Neural cell (in vitro differentiated cells): ENCODE measurements at regions not wholly inside any gene's neighbourhood (a gene's known extent, or its start where the extent isn't known, plus 50 kb on each side); places are given as distances from the start of the nearest gene placed in this dataset.

Experiments
- H2AFZ ChIP-seq: fragments of 200-600, 300-800 bp; sonication (generic), shearing (Covaris generic); 2 replicates; pipeline ENCODE4 v1.6.0; 2014; ENCODE audit warnings: low read depth, mild to moderate bottlenecking, antibody characterized with exemption, low read length, moderate library complexity
- H3F3A ChIP-seq: fragments of 200-600 bp; shearing (Covaris generic); 2 replicates; pipeline ENCODE4 v1.6.1; 2016; ENCODE audit warnings: mild to moderate bottlenecking, moderate library complexity, mixed read lengths, antibody characterized with exemption, low read length; ENCODE audit not compliant: insufficient read depth, poor library complexity, severe bottlenecking
- H3K27ac ChIP-seq: fragments of 200-600, 300-800 bp; sonication (generic), shearing (Covaris generic); 2 replicates; pipeline ENCODE4 v1.5.1; 2014; ENCODE audit warnings: mild to moderate bottlenecking, low read length, moderate library complexity
- H3K27me3 ChIP-seq: fragments of 300-800, 200-600 bp; sonication (generic), shearing (Covaris generic); 2 replicates; pipeline ENCODE4 v1.6.0; 2014; ENCODE audit warnings: mild to moderate bottlenecking, low read depth, low read length, moderate library complexity; ENCODE audit not compliant: insufficient read depth
- H3K36me3 ChIP-seq: fragments of 300-800, 200-600 bp; sonication (generic), shearing (Covaris generic); 2 replicates; pipeline ENCODE4 v1.5.1; 2014; ENCODE audit warnings: mild to moderate bottlenecking, antibody characterized with exemption, low read length, moderate library complexity; ENCODE audit not compliant: insufficient read depth
- H3K4me2 ChIP-seq: fragments of 300-800, 200-600 bp; sonication (generic), shearing (Covaris generic); 2 replicates; pipeline ENCODE4 v1.6.0; 2014; ENCODE audit warnings: mild to moderate bottlenecking, low read length
- H3K4me3 ChIP-seq: fragments of 300-800, 200-600 bp; sonication (generic), shearing (Covaris generic); 2 replicates; pipeline ENCODE4 v1.5.1; 2014; ENCODE audit warnings: mild to moderate bottlenecking, low read length, moderate library complexity
- H3K79me2 ChIP-seq: fragments of 200-600 bp; shearing (Covaris generic); replicated peaks from 2 replicates; pipeline ENCODE4 v1.6.0; 2014; ENCODE audit warnings: mild to moderate bottlenecking, low read length, moderate library complexity; ENCODE audit not compliant: insufficient read depth
- H3K9ac ChIP-seq: fragments of 300-800, 200-600 bp; sonication (generic), shearing (Covaris generic); 2 replicates; pipeline ENCODE4 v1.6.1; 2016; ENCODE audit warnings: mild to moderate bottlenecking, low read length, mixed read lengths
- H3K9me2 ChIP-seq: fragments of 200-600 bp; shearing (Covaris generic); 2 replicates; pipeline ENCODE4 v1.6.1; 2016; ENCODE audit warnings: mild to moderate bottlenecking, low read length, mixed read lengths; ENCODE audit not compliant: insufficient read depth
- H3K9me3 ChIP-seq: fragments of 200-600, 300-800 bp; sonication (generic), shearing (Covaris generic); 2 replicates; pipeline ENCODE4 v1.6.1; 2016; ENCODE audit warnings: mild to moderate bottlenecking, mixed run types, low read length, moderate library complexity, mixed read lengths
- H4K20me1 ChIP-seq: fragments of 200-600 bp; shearing (Covaris generic); 2 replicates; pipeline ENCODE4 v1.6.1; 2016; ENCODE audit warnings: mild to moderate bottlenecking, mixed run types; ENCODE audit not compliant: insufficient read depth
- EP300 ChIP-seq: fragments of 450-650 bp; conservative IDR thresholded peaks from 2 replicates; pipeline ENCODE4 v1.6.1; 2014; ENCODE audit warnings: antibody characterized with exemption, mild to moderate bottlenecking, moderate library complexity; ENCODE audit not compliant: poor library complexity, severe bottlenecking
- EZH2 ChIP-seq: fragments of 200-600, 300-800 bp; shearing (Covaris generic), sonication (generic); IDR thresholded peaks from 2 replicates; pipeline ENCODE4 v1.6.1; 2014; ENCODE audit warnings: antibody characterized with exemption, low read length, borderline replicate concordance, mild to moderate bottlenecking; ENCODE audit not compliant: insufficient read depth, poor library complexity, severe bottlenecking
- POLR2AphosphoS5 ChIP-seq: IDR thresholded peaks from 2 replicates; pipeline ENCODE4 v1.6.1; 2012
- RAD21 ChIP-seq: fragments of 450-650 bp; conservative IDR thresholded peaks from 2 replicates; pipeline ENCODE4 v1.6.1; 2014; ENCODE audit warnings: antibody characterized with exemption, mild to moderate bottlenecking, moderate library complexity
- SMC3 ChIP-seq: fragments of 450-650 bp; conservative IDR thresholded peaks from 2 replicates; pipeline ENCODE4 v1.6.1; 2014; ENCODE audit warnings: antibody characterized with exemption, mild to moderate bottlenecking, moderate library complexity; ENCODE audit not compliant: poor library complexity
- TAF1 ChIP-seq: IDR thresholded peaks from 2 replicates; pipeline ENCODE4 v1.6.1; 2012; ENCODE audit warnings: low read depth
- TF ChIP-seq, protein P1 (sequence below): IDR thresholded peaks from 2 replicates; pipeline ENCODE4 v1.6.1; 2012; ENCODE audit warnings: borderline replicate concordance
- TF ChIP-seq, protein P2 (sequence below): fragments of 450-650 bp; IDR thresholded peaks from 2 replicates; pipeline ENCODE4 v1.5.1; 2014; ENCODE audit warnings: antibody characterized with exemption, mild to moderate bottlenecking, moderate library complexity; ENCODE audit not compliant: poor library complexity, severe bottlenecking

DNA sequence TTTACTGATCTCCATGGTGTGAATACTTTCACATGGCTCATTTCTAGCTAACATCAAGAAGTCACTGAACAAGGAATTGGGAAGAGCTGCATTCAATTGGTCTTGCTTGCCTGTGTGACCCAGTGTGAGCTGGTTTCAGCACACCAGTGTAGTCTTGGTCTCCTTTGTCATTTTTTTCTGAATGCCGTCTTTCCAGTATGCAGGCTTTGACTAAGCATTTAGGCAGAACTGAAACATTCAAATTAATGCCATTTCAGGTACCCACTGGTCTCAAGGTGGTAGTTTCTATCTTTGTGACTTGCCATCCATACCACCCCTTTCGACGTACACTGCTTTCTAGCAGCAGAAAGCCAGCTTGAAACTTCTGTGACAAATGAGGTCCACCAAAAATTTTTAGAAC lies 550.5 kb upstream of the BOD1L1 start:
- H3K9me2 ChIP-seq: no peaks in the 10 kb centered on the region
- H3K27ac ChIP-seq: no peak overlapping the region
- no peak for TF ChIP-seq SMC3
- no peak for TF ChIP-seq TAF1
- TF ChIP-seq, protein P1, sequence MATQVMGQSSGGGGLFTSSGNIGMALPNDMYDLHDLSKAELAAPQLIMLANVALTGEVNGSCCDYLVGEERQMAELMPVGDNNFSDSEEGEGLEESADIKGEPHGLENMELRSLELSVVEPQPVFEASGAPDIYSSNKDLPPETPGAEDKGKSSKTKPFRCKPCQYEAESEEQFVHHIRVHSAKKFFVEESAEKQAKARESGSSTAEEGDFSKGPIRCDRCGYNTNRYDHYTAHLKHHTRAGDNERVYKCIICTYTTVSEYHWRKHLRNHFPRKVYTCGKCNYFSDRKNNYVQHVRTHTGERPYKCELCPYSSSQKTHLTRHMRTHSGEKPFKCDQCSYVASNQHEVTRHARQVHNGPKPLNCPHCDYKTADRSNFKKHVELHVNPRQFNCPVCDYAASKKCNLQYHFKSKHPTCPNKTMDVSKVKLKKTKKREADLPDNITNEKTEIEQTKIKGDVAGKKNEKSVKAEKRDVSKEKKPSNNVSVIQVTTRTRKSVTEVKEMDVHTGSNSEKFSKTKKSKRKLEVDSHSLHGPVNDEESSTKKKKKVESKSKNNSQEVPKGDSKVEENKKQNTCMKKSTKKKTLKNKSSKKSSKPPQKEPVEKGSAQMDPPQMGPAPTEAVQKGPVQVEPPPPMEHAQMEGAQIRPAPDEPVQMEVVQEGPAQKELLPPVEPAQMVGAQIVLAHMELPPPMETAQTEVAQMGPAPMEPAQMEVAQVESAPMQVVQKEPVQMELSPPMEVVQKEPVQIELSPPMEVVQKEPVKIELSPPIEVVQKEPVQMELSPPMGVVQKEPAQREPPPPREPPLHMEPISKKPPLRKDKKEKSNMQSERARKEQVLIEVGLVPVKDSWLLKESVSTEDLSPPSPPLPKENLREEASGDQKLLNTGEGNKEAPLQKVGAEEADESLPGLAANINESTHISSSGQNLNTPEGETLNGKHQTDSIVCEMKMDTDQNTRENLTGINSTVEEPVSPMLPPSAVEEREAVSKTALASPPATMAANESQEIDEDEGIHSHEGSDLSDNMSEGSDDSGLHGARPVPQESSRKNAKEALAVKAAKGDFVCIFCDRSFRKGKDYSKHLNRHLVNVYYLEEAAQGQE: no peak
- TF ChIP-seq, protein P2, sequence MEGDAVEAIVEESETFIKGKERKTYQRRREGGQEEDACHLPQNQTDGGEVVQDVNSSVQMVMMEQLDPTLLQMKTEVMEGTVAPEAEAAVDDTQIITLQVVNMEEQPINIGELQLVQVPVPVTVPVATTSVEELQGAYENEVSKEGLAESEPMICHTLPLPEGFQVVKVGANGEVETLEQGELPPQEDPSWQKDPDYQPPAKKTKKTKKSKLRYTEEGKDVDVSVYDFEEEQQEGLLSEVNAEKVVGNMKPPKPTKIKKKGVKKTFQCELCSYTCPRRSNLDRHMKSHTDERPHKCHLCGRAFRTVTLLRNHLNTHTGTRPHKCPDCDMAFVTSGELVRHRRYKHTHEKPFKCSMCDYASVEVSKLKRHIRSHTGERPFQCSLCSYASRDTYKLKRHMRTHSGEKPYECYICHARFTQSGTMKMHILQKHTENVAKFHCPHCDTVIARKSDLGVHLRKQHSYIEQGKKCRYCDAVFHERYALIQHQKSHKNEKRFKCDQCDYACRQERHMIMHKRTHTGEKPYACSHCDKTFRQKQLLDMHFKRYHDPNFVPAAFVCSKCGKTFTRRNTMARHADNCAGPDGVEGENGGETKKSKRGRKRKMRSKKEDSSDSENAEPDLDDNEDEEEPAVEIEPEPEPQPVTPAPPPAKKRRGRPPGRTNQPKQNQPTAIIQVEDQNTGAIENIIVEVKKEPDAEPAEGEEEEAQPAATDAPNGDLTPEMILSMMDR: no peak
- TF ChIP-seq EP300: no peak
- TF ChIP-seq RAD21: no peak
- TF ChIP-seq EZH2: no peak
- TF ChIP-seq POLR2AphosphoS5: no peak
- H2AFZ ChIP-seq: no peak overlapping the region
- H3K36me3 ChIP-seq: no peaks in the 10 kb centered on the region
- H4K20me1 ChIP-seq: no peaks in the 10 kb centered on the region
- H3K9ac ChIP-seq: no peak overlapping the region
- H3K27me3 ChIP-seq: no peaks in the 10 kb centered on the region
- H3K4me2 ChIP-seq: no peak overlapping the region
- H3F3A ChIP-seq: no peaks in the 10 kb centered on the region
- H3K9me3 ChIP-seq: no peaks in the 10 kb centered on the region
- no peak overlapping the region for H3K4me3 ChIP-seq
- H3K79me2 ChIP-seq: no peaks in the 10 kb centered on the region

DNA sequence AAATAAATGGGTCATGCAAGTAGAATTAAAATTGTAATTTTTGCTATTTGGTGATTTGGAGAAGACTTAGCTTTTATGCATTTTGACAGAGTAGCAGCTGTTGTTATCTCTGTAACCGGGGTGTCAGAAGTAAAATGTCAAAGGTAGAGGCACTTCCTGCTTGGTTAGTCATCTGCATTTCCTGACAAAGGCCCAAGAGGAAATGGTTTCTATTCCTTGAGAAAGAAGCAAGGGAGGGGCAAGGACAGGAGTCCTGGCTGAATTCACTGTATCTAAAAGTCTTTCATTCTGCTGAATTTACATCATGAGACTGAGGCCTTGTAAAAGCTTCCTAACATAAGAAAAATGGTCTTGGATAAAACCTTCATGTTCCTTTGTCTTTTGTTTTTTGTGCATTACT lies 550.9 kb upstream of the BOD1L1 start:
- Histone ChIP-seq H3K27ac (no peak overlapping the region), H3K79me2 (no peaks in the 10 kb centered on the region), H3K9me3 (no peaks in the 10 kb centered on the region), H2AFZ (no peak overlapping the region), H3K27me3 (no peaks in the 10 kb centered on the region), H3K4me3 (no peak overlapping the region), H4K20me1 (no peaks in the 10 kb centered on the region), H3K36me3 (no peaks in the 10 kb centered on the region), H3F3A (no peaks in the 10 kb centered on the region), H3K9ac (no peak overlapping the region), H3K4me2 (no peak overlapping the region), H3K9me2 (no peaks in the 10 kb centered on the region)
- TF ChIP-seq, protein P2: no peak
- no peak for TF ChIP-seq SMC3
- TF ChIP-seq TAF1: no peak
- TF ChIP-seq, protein P1: no peak
